ENCODE measurements at regions not wholly inside any gene's neighbourhood (a gene's known extent, or its start where the extent isn't known, plus 50 kb on each side); places are given as distances from the start of the nearest gene placed in this dataset.

- Histone ChIP-seq H4K20me1 (ENCODE audit: insufficient read depth, poor library complexity, severe bottlenecking) (no peaks in the 10 kb centered on the region), H3K4me2 (no peak overlapping the region), H3K4me1 (ENCODE audit: insufficient read depth) (no peaks in the 10 kb centered on the region), H2AFZ (no peak overlapping the region), H3K36me3 (replicated peaks; ENCODE audit: insufficient read depth, low read depth) (no peaks in the 10 kb centered on the region), H3K79me2 (no peaks in the 10 kb centered on the region), H3K27me3 (no peaks in the 10 kb centered on the region), H3K27ac (no peak overlapping the region), H3K9me2 (replicated peaks; ENCODE audit: insufficient read depth) (no peaks in the 10 kb centered on the region), H3K9me3 (ENCODE audit: low read depth) (no peaks in the 10 kb centered on the region), H3K4me3 (no peak overlapping the region)
- WGBS (ENCODE audit: low lambda C conversion rate, missing lambda C conversion rate) = 62% methylated on average over 3 of the region's 3 CpGs
- DNase-seq (ENCODE audit: low spot score) = no peak
- no peak for TF ChIP-seq EZH2 (IDR thresholded peaks at IDR 0.05; ENCODE audit: borderline replicate concordance)
- TF ChIP-seq CTCF (IDR thresholded peaks at IDR 0.05; ENCODE audit: poor library complexity) = no peak
- no peak for TF ChIP-seq EZH2phosphoT487 (IDR thresholded peaks at IDR 0.05; ENCODE audit: low read depth, severe bottlenecking, unreplicated experiment)
Observed at GRCh38 chr4:29805916-29806480, 914.2 kb upstream of the PCDH7 start.

- DNase-seq (ENCODE audit: low spot score) = no peak
- no peaks in the 10 kb centered on the region for H3K36me3 ChIP-seq (replicated peaks; ENCODE audit: insufficient read depth, low read depth)
- no peaks in the 10 kb centered on the region for H3K9me3 ChIP-seq (ENCODE audit: low read depth)
- no peak overlapping the region for H3K27ac ChIP-seq
- no peak overlapping the region for H3K4me2 ChIP-seq
- no peak overlapping the region for H2AFZ ChIP-seq
- H3K4me1 ChIP-seq (ENCODE audit: insufficient read depth) = no peaks in the 10 kb centered on the region
- no peaks in the 10 kb centered on the region for H3K79me2 ChIP-seq
- H3K9me2 ChIP-seq (replicated peaks; ENCODE audit: insufficient read depth) = no peaks in the 10 kb centered on the region
- no peaks in the 10 kb centered on the region for H3K27me3 ChIP-seq
- H4K20me1 ChIP-seq (ENCODE audit: insufficient read depth, poor library complexity, severe bottlenecking) = no peaks in the 10 kb centered on the region
- H3K4me3 ChIP-seq = no peak overlapping the region
- WGBS (ENCODE audit: low lambda C conversion rate, missing lambda C conversion rate) = 92% methylated on average over 4 of the region's 4 CpGs
- TF ChIP-seq CTCF (IDR thresholded peaks at IDR 0.05; ENCODE audit: poor library complexity) (no peak), EZH2phosphoT487 (IDR thresholded peaks at IDR 0.05; ENCODE audit: low read depth, severe bottlenecking, unreplicated experiment) (no peak), EZH2 (IDR thresholded peaks at IDR 0.05; ENCODE audit: borderline replicate concordance) (no peak)
Observed at GRCh38 chr4:29817961-29818360, 902.2 kb upstream of the PCDH7 start.

GRCh38 chr4:29829067-29829466 lies 891.1 kb upstream of the PCDH7 start:
- H3K79me2 ChIP-seq = no peaks in the 10 kb centered on the region

More at GRCh38 chr4:29829067-29829466, 891.1 kb upstream of the PCDH7 start:
- no peaks in the 10 kb centered on the region for H3K9me2 ChIP-seq (replicated peaks; ENCODE audit: insufficient read depth)
- H3K36me3 ChIP-seq (replicated peaks; ENCODE audit: insufficient read depth, low read depth) = no peaks in the 10 kb centered on the region
- WGBS (ENCODE audit: low lambda C conversion rate, missing lambda C conversion rate) = 93% methylated on average over 2 of the region's 2 CpGs
- no peaks in the 10 kb centered on the region for H3K27me3 ChIP-seq
- TF ChIP-seq EZH2phosphoT487 (IDR thresholded peaks at IDR 0.05; ENCODE audit: low read depth, severe bottlenecking, unreplicated experiment) (no peak), CTCF (IDR thresholded peaks at IDR 0.05; ENCODE audit: poor library complexity) (no peak), EZH2 (IDR thresholded peaks at IDR 0.05; ENCODE audit: borderline replicate concordance) (no peak)
- no peak overlapping the region for H2AFZ ChIP-seq
- DNase-seq (ENCODE audit: low spot score) = no peak
- H3K4me1 ChIP-seq (ENCODE audit: insufficient read depth) = no peaks in the 10 kb centered on the region
- no peak overlapping the region for H3K27ac ChIP-seq
- no peaks in the 10 kb centered on the region for H3K9me3 ChIP-seq (ENCODE audit: low read depth)
- no peaks in the 10 kb centered on the region for H4K20me1 ChIP-seq (ENCODE audit: insufficient read depth, poor library complexity, severe bottlenecking)
- H3K4me2 ChIP-seq = no peak overlapping the region
- H3K4me3 ChIP-seq = no peak overlapping the region

Measured in hepatocyte (in vitro differentiated cells).